Erythroblast (primary cell): ENCODE measurements at regions not wholly inside any gene's neighbourhood (a gene's known extent, or its start where the extent isn't known, plus 50 kb on each side); places are given as distances from the start of the nearest gene placed in this dataset.

Experiments used
- GATA1 ChIP-seq: IDR thresholded peaks from 2 replicates; pipeline ENCODE4 v1.6.1; 2011; ENCODE audit warnings: low read depth, mild to moderate bottlenecking, control low read depth, low read length, moderate library complexity
- POLR2A ChIP-seq: IDR thresholded peaks from 2 replicates; pipeline ENCODE4 v1.6.1; 2011; ENCODE audit warnings: mild to moderate bottlenecking, low read length

DNA sequence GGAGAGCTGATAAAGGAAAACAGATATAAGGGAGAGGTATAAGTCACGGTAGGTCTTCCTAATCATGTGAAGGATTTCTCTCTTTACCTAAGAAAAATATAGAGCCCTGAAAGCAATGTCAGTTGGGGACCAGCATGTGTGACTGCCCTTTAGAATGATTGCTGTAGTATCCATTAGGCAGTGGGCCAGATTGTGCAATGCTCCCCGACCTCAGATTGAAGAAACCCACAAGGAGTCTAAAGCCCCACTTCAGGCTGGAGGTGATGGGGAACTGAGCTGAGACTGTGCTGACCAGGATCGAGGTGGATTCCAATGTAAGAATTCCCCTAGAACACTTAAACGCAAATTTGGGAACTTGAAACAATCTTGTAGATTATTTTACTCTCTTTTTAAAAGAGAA, 614.4 kb downstream of the LIG4 start:
- TF ChIP-seq POLR2A (no peak), GATA1 (no peak)
